Heart left ventricle (tissue), 13 donors: ENCODE measurements at regions not wholly inside any gene's neighbourhood (a gene's known extent, or its start where the extent isn't known, plus 50 kb on each side); places are given as distances from the start of the nearest gene placed in this dataset.

ENCODE experiments used
- CTCF ChIP-seq, 12 donors: fragments of 200-600 bp; sonication (generic) in 4 of 12; IDR thresholded peaks; one replicate each; pipeline versions ENCODE4 v1.5.0 to v1.8.0; 2018 to 2022; ENCODE audit warnings: antibody characterized with exemption in 12 of 12, mild to moderate bottlenecking in 5 of 12
- POLR2A ChIP-seq, 2 donors: fragments of 450-650 bp; IDR thresholded peaks; one replicate each; pipeline ENCODE4 v1.6.1; 2017; ENCODE audit warnings: antibody characterized with exemption in 2 of 2, mild to moderate bottlenecking in 2 of 2, moderate library complexity in 2 of 2
- donor health status: ischemic (EF 13 %, LVEDD 7.1; RV severe dilation, severe dysfunction).
- donor health status: DM: no; HTN: yes; CAD: no.
- donor health status: DM: no; HTN: no; CAD: no.
- donor health status: ischemic (EF 25% LVEDD 6.9; RV normal size, moderate dysfunction).
- donor health status: ischemic (EF 25% LVEDD 5.7; RV mildly dilated, moderate dysfunction).
- donor health status: ischemic (EF 35%, LVEDD 5.7; RV mildly dilated, moderate dysfunction).
- donor health status: nonischemic (EF 11% LVEDD 7.7; RV severe dilation, severe dysfunction).
- donor health status: DM: yes; HTN: yes; CAD: no.
- donor health status: PGD.
- donor health status: ischemic (EF 29% LVEDD 5.4; RV normal size, mild dysfunction).
- donor health status: nonischemic (EF 23%, LVEDD 6.1; RV moderate dilation, normal function).

- TF ChIP-seq CTCF (IDR thresholded peaks at IDR 0.05): no peak
- TF ChIP-seq POLR2A (IDR thresholded peaks at IDR 0.05): no peak
Observed at GRCh38 chr14:30822080-30822571, 52.2 kb upstream of the COCH start.
